ENCODE measurements at regions not wholly inside any gene's neighbourhood (a gene's known extent, or its start where the extent isn't known, plus 50 kb on each side); places are given as distances from the start of the nearest gene placed in this dataset.

- H3K4me1 ChIP-seq (ENCODE audit: insufficient read depth, low read length), result no peaks in the 10 kb centered on the region
These were observed 750.9 kb upstream of the B3GALT2 start for GRCh38 chr1:193937308-193937707.

GRCh38 chr1:193932979-193933378 is 746.6 kb upstream of the B3GALT2 start:
- H2AFZ ChIP-seq (ENCODE audit: low read length), result no peak overlapping the region
- TF ChIP-seq CTCF (IDR thresholded peaks at IDR 0.05; ENCODE audit: extremely low read depth, low read depth, low read length), result no peak
- H3K79me2 ChIP-seq (ENCODE audit: insufficient read depth, low read length), result no peaks in the 10 kb centered on the region
- no peak for DNase-seq (ENCODE audit: insufficient read length, low spot score, missing footprints)
- no peak overlapping the region for H3K4me2 ChIP-seq (ENCODE audit: insufficient read depth, low read length)
- no peaks in the 10 kb centered on the region for H3K27me3 ChIP-seq (ENCODE audit: insufficient read depth, low read length)
- no peaks in the 10 kb centered on the region for H3K4me1 ChIP-seq (ENCODE audit: insufficient read depth, low read length)
- no peaks in the 10 kb centered on the region for H3K9me3 ChIP-seq (ENCODE audit: low read depth, low read length)
- no peaks in the 10 kb centered on the region for H3K36me3 ChIP-seq (ENCODE audit: insufficient read depth, low read length)
- no peak overlapping the region for H3K4me3 ChIP-seq (ENCODE audit: insufficient read depth, low read length)
- no peaks in the 10 kb centered on the region for H4K20me1 ChIP-seq (ENCODE audit: insufficient read depth, low read length)
- H3K27ac ChIP-seq (ENCODE audit: low read depth, low read length), result no peak overlapping the region

More at GRCh38 chr1:193937308-193937707, 750.9 kb upstream of the B3GALT2 start:
- H3K36me3 ChIP-seq (ENCODE audit: insufficient read depth, low read length), result no peaks in the 10 kb centered on the region
- H2AFZ ChIP-seq (ENCODE audit: low read length), result no peak overlapping the region
- H3K4me3 ChIP-seq (ENCODE audit: insufficient read depth, low read length), result no peak overlapping the region
- no peaks in the 10 kb centered on the region for H3K79me2 ChIP-seq (ENCODE audit: insufficient read depth, low read length)
- no peak for TF ChIP-seq CTCF (IDR thresholded peaks at IDR 0.05; ENCODE audit: extremely low read depth, low read depth, low read length)
- H3K4me2 ChIP-seq (ENCODE audit: insufficient read depth, low read length), result no peak overlapping the region
- DNase-seq (ENCODE audit: insufficient read length, low spot score, missing footprints), result no peak
- no peaks in the 10 kb centered on the region for H4K20me1 ChIP-seq (ENCODE audit: insufficient read depth, low read length)
- H3K9me3 ChIP-seq (ENCODE audit: low read depth, low read length), result no peaks in the 10 kb centered on the region
- H3K27me3 ChIP-seq (ENCODE audit: insufficient read depth, low read length), result no peaks in the 10 kb centered on the region
- no peak overlapping the region for H3K27ac ChIP-seq (ENCODE audit: low read depth, low read length)

GRCh38 chr1:193931356-193931755 is 744.9 kb upstream of the B3GALT2 start:
- Histone ChIP-seq H2AFZ (ENCODE audit: low read length) (no peak overlapping the region), H3K79me2 (ENCODE audit: insufficient read depth, low read length) (no peaks in the 10 kb centered on the region), H3K4me1 (ENCODE audit: insufficient read depth, low read length) (no peaks in the 10 kb centered on the region), H3K9me3 (ENCODE audit: low read depth, low read length) (no peaks in the 10 kb centered on the region), H3K4me2 (ENCODE audit: insufficient read depth, low read length) (no peak overlapping the region), H3K36me3 (ENCODE audit: insufficient read depth, low read length) (no peaks in the 10 kb centered on the region), H4K20me1 (ENCODE audit: insufficient read depth, low read length) (no peaks in the 10 kb centered on the region), H3K27me3 (ENCODE audit: insufficient read depth, low read length) (no peaks in the 10 kb centered on the region), H3K27ac (ENCODE audit: low read depth, low read length) (no peak overlapping the region), H3K4me3 (ENCODE audit: insufficient read depth, low read length) (no peak overlapping the region)
- DNase-seq (ENCODE audit: insufficient read length, low spot score, missing footprints), result no peak
- no peak for TF ChIP-seq CTCF (IDR thresholded peaks at IDR 0.05; ENCODE audit: extremely low read depth, low read depth, low read length)

GRCh38 chr1:193929374-193930033 is 743.1 kb upstream of the B3GALT2 start:
- Histone ChIP-seq H4K20me1 (ENCODE audit: insufficient read depth, low read length) (no peaks in the 10 kb centered on the region), H3K4me2 (ENCODE audit: insufficient read depth, low read length) (no peak overlapping the region), H3K36me3 (ENCODE audit: insufficient read depth, low read length) (no peaks in the 10 kb centered on the region), H3K4me1 (ENCODE audit: insufficient read depth, low read length) (no peaks in the 10 kb centered on the region), H3K27me3 (ENCODE audit: insufficient read depth, low read length) (no peaks in the 10 kb centered on the region), H3K9me3 (ENCODE audit: low read depth, low read length) (no peaks in the 10 kb centered on the region), H3K79me2 (ENCODE audit: insufficient read depth, low read length) (no peaks in the 10 kb centered on the region), H3K27ac (ENCODE audit: low read depth, low read length) (no peak overlapping the region), H2AFZ (ENCODE audit: low read length) (no peak overlapping the region), H3K4me3 (ENCODE audit: insufficient read depth, low read length) (no peak overlapping the region)
- DNase-seq (ENCODE audit: insufficient read length, low spot score, missing footprints), result no peak
- TF ChIP-seq CTCF (IDR thresholded peaks at IDR 0.05; ENCODE audit: extremely low read depth, low read depth, low read length), result no peak

All from osteoblast (primary cell).